Hepatocyte (in vitro differentiated cells): ENCODE measurements at regions not wholly inside any gene's neighbourhood (a gene's known extent, or its start where the extent isn't known, plus 50 kb on each side); places are given as distances from the start of the nearest gene placed in this dataset.
"Not testable (repeated sequence)": the region's sequence is repeated elsewhere in the genome, so short reads cannot be mapped to it uniquely, and the experiment has no call there.

Experiments used
- DNase-seq: peaks from one replicate; pipeline ENCODE4 v3.0.0-alpha.2; 2016; ENCODE audit warnings: low spot score
- H2AFZ ChIP-seq: fragments of 200-600 bp; sonication (generic); 2 replicates; pipeline ENCODE4 v1.6.0; 2016; ENCODE audit warnings: antibody characterized with exemption, mild to moderate bottlenecking
- H3K27ac ChIP-seq: fragments of 200-600 bp; sonication (generic); 2 replicates; pipeline ENCODE4 v1.5.1; 2016; ENCODE audit warnings: mild to moderate bottlenecking
- H3K27me3 ChIP-seq: fragments of 200-600 bp; sonication (generic); 2 replicates; pipeline ENCODE4 v1.6.1; 2016
- H3K36me3 ChIP-seq: fragments of 200-600 bp; sonication (generic); replicated peaks from 2 replicates; pipeline ENCODE4 v1.5.1; 2016; ENCODE audit warnings: low read depth; ENCODE audit not compliant: insufficient read depth
- H3K4me1 ChIP-seq: fragments of 200-600 bp; sonication (generic); 2 replicates; pipeline ENCODE4 v1.5.1; 2016; ENCODE audit warnings: mild to moderate bottlenecking, moderate library complexity; ENCODE audit not compliant: insufficient read depth
- H3K4me2 ChIP-seq: fragments of 200-600 bp; sonication (generic); 2 replicates; pipeline ENCODE4 v1.6.0; 2016
- H3K4me3 ChIP-seq: fragments of 200-600 bp; sonication (generic); 2 replicates; pipeline ENCODE4 v1.5.1; 2016; ENCODE audit warnings: mild to moderate bottlenecking
- H3K79me2 ChIP-seq: fragments of 200-600 bp; sonication (generic); 2 replicates; pipeline ENCODE4 v1.6.0; 2017; ENCODE audit warnings: mild to moderate bottlenecking
- H3K9me2 ChIP-seq: fragments of 200-600 bp; sonication (generic); replicated peaks from 2 replicates; pipeline ENCODE4 v1.6.0; 2017; ENCODE audit warnings: mild to moderate bottlenecking; ENCODE audit not compliant: insufficient read depth
- H3K9me3 ChIP-seq: fragments of 200-600 bp; sonication (generic); 2 replicates; pipeline ENCODE4 v1.5.1; 2016; ENCODE audit warnings: low read depth, mild to moderate bottlenecking
- H4K20me1 ChIP-seq: fragments of 200-600 bp; sonication (generic); 2 replicates; pipeline ENCODE4 v1.6.0; 2016; ENCODE audit warnings: mild to moderate bottlenecking; ENCODE audit not compliant: insufficient read depth, poor library complexity, severe bottlenecking
- CTCF ChIP-seq: fragments of 200-600 bp; sonication (generic); IDR thresholded peaks from 2 replicates; pipeline ENCODE4 v1.5.1; 2016; ENCODE audit warnings: antibody characterized with exemption, mild to moderate bottlenecking; ENCODE audit not compliant: poor library complexity
- EZH2 ChIP-seq: fragments of 200-600 bp; sonication (generic); IDR thresholded peaks from 2 replicates; pipeline ENCODE4 v1.6.1; 2016; ENCODE audit warnings: antibody characterized with exemption, mild to moderate bottlenecking, borderline replicate concordance
- EZH2phosphoT487 ChIP-seq: fragments of 200-600 bp; sonication (generic); IDR thresholded peaks from one replicate; pipeline ENCODE4 v1.6.1; 2018; ENCODE audit warnings: antibody characterized with exemption, mild to moderate bottlenecking, low read depth, moderate library complexity; ENCODE audit not compliant: unreplicated experiment, severe bottlenecking
- WGBS: methylation state at CpG from one replicate; pipeline ENCODE4 v1.1.6; 2016; ENCODE audit warnings: low lambda C conversion rate; ENCODE audit errors: missing lambda C conversion rate; 5-methylcytosine and 5-hydroxymethylcytosine counted together

GRCh38 chr1:96144636-96145035, 576.9 kb upstream of the PTBP2 start:
- 66% methylated on average over 3 of the region's 3 CpGs for WGBS
- TF ChIP-seq EZH2phosphoT487 (no peak), EZH2 (no peak), CTCF (no peak)
- Histone ChIP-seq H3K9me2 (no peaks in the 10 kb centered on the region), H3K4me2 (no peak overlapping the region), H3K4me3 (no peak overlapping the region), H2AFZ (no peak overlapping the region), H3K27me3 (no peaks in the 10 kb centered on the region), H3K9me3 (no peaks in the 10 kb centered on the region), H3K4me1 (no peaks in the 10 kb centered on the region), H4K20me1 (no peaks in the 10 kb centered on the region), H3K79me2 (no peaks in the 10 kb centered on the region), H3K36me3 (no peaks in the 10 kb centered on the region), H3K27ac (no peak overlapping the region)
- no peak for DNase-seq

GRCh38 chr1:96145492-96145891, 576.1 kb upstream of the PTBP2 start:
- Histone ChIP-seq H3K4me1 (no peaks in the 10 kb centered on the region), H3K9me3 (no peaks in the 10 kb centered on the region), H3K9me2 (no peaks in the 10 kb centered on the region), H3K27me3 (no peaks in the 10 kb centered on the region), H4K20me1 (no peaks in the 10 kb centered on the region), H3K4me3 (no peak overlapping the region), H3K4me2 (no peak overlapping the region), H3K27ac (no peak overlapping the region), H2AFZ (no peak overlapping the region), H3K79me2 (no peaks in the 10 kb centered on the region), H3K36me3 (no peaks in the 10 kb centered on the region)
- DNase-seq: no peak
- TF ChIP-seq EZH2 (no peak), EZH2phosphoT487 (no peak), CTCF (no peak)

GRCh38 chr1:96152957-96153356, 568.6 kb upstream of the PTBP2 start:
- not testable (repeated sequence) for H3K36me3 ChIP-seq, DNase-seq, H3K27me3 ChIP-seq, H3K4me1 ChIP-seq, H3K27ac ChIP-seq, H3K9me2 ChIP-seq, H3K79me2 ChIP-seq, H3K9me3 ChIP-seq, H3K4me2 ChIP-seq, H2AFZ ChIP-seq, H4K20me1 ChIP-seq, H3K4me3 ChIP-seq
- WGBS: 94% methylated on average over 3 of the region's 3 CpGs

- Histone ChIP-seq H3K27me3 (no peaks in the 10 kb centered on the region), H3K9me3 (peaks cover 4% of the 10 kb centered on the region), H3K4me2 (no peak overlapping the region), H3K9me2 (no peaks in the 10 kb centered on the region), H3K27ac (no peak overlapping the region), H3K36me3 (no peaks in the 10 kb centered on the region), H3K4me1 (no peaks in the 10 kb centered on the region), H3K4me3 (no peak overlapping the region), H2AFZ (no peak overlapping the region), H4K20me1 (no peaks in the 10 kb centered on the region), H3K79me2 (no peaks in the 10 kb centered on the region)
- WGBS: 96% methylated on average over 4 of the region's 4 CpGs
- TF ChIP-seq EZH2phosphoT487 (no peak), EZH2 (no peak), CTCF (no peak)
- no peak for DNase-seq
These were observed 564.5 kb upstream of the PTBP2 start for GRCh38 chr1:96157101-96157500.
